Epithelial cell of proximal tubule (primary cell): ENCODE measurements at regions not wholly inside any gene's neighbourhood (a gene's known extent, or its start where the extent isn't known, plus 50 kb on each side); places are given as distances from the start of the nearest gene placed in this dataset.

Experiments
- DNase-seq: peaks from one replicate; pipeline ENCODE4 v3.0.0-alpha.2; 2011; ENCODE audit warnings: low read depth
- H3K4me3 ChIP-seq: 2 replicates; pipeline ENCODE4 v1.5.1; 2011; ENCODE audit warnings: low read depth, mild to moderate bottlenecking, low read length
- CTCF ChIP-seq: conservative IDR thresholded peaks from 2 replicates; pipeline ENCODE4 v1.5.1; 2012; ENCODE audit warnings: low read depth, mild to moderate bottlenecking, low read length

DNA sequence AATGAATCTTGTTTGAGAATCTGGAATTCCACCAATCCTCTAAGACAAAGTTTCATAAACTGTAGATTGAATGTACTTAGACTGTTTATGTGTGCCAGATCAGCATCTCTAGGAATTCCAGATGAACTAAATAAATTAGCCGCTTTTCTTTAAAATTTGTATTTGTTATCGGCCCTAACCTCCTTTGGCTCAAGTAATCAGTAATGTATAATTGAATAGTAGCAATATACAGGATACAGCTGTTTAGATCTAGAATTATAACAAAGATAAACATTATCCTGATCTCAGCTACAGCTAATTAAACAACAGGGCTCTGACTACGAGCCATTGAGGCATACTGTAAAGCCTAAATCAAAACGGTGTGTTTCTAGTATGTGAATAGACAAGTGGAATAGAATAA lies 120.3 kb downstream of the CYB561 start:
- H3K4me3 ChIP-seq, result no peak overlapping the region
- TF ChIP-seq CTCF, result no peak
- no peak for DNase-seq

DNA sequence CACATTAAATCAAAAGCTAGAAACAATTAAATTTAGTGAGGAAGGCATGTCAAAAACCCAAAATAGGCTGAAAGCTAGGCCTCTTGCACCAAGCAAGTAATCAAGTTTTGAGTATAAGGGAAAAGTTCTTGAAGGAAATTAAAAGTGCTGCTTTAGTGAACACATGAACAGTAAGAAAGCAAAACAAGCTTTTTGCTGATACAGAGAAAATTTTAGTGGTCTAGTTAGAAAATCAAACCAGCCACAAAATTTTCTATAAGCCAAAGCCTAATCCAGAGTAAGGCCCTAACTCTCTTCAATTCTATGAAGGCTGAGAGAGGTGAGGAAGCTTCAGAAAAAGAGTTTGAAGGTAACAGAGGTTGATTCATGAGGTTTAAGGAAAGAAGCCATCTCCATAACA lies 116.2 kb downstream of the CYB561 start:
- DNase-seq, result no peak
- H3K4me3 ChIP-seq, result no peak overlapping the region
- TF ChIP-seq CTCF, result no peak

GRCh38 chr17:63331301-63332061 lies 114.6 kb downstream of the CYB561 start:
- H3K4me3 ChIP-seq, result no peak overlapping the region
- DNase-seq, result no peak
- no peak for TF ChIP-seq CTCF

DNA sequence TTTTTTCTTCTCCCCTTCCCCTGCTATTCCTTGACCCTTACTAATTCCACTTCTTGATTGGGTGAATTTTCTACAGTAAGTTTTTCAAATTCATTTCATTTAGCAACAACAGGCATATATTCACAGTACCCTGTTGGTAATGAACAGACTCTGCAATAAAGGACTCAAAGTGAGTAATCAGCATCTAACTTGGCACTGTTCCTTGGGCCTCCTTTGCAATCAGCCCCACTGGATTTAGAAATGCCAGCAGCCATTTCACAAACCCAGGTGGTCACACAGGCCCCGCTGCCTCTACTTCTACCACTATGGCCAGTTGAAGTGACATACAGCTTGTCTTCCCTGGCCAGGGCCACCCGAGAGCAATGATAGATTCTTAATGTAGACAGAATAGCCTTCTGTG lies 113.8 kb downstream of the CYB561 start:
- DNase-seq, result no peak
- no peak overlapping the region for H3K4me3 ChIP-seq
- no peak for TF ChIP-seq CTCF

DNA sequence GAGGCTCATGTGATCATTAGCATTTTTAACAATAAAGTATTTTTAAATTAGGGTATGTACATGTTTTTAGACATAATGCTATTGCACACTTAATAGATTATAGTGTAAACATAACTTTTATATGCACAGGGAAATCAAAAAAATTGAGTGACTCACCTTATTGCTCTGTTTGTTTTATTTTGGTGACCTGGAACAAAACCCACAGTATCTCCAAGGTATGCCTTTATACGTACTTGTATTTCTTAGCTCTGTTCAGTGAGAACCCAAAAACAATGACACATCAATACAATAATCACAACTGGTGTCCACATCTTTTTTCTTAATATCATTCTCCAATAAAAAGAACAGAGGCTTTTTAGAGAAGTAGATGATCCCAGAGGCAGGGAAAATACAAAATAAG lies 112.2 kb downstream of the CYB561 start:
- no peak overlapping the region for H3K4me3 ChIP-seq
- no peak for TF ChIP-seq CTCF
- no peak for DNase-seq

DNA sequence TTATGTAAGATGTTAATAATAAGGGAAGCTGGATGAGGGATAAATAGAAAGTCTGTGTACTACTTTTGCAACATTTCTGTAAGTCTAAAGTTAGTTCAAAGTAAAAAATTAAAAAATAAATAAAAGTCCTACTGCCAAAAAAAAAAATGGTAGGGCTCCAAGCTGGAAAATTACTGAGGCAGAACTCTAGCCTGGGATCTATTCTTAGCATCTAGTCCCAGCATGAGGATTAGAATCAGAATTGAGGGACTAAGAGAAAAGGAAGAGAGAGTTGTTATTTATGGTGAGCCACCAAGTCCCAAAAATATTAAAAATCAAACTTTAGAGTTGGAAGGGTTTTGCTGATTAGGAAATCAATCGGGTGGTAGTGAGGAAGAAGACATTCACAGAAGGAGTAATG lies 110.3 kb downstream of the CYB561 start:
- H3K4me3 ChIP-seq, result no peak overlapping the region
- TF ChIP-seq CTCF, result no peak
- no peak for DNase-seq

- no peak for DNase-seq
- H3K4me3 ChIP-seq, result no peak overlapping the region
- no peak for TF ChIP-seq CTCF
Measured at GRCh38 chr17:63337579-63337978, 108.5 kb downstream of the CYB561 start.
